ENCODE measurements at regions not wholly inside any gene's neighbourhood (a gene's known extent, or its start where the extent isn't known, plus 50 kb on each side); places are given as distances from the start of the nearest gene placed in this dataset.

DNA sequence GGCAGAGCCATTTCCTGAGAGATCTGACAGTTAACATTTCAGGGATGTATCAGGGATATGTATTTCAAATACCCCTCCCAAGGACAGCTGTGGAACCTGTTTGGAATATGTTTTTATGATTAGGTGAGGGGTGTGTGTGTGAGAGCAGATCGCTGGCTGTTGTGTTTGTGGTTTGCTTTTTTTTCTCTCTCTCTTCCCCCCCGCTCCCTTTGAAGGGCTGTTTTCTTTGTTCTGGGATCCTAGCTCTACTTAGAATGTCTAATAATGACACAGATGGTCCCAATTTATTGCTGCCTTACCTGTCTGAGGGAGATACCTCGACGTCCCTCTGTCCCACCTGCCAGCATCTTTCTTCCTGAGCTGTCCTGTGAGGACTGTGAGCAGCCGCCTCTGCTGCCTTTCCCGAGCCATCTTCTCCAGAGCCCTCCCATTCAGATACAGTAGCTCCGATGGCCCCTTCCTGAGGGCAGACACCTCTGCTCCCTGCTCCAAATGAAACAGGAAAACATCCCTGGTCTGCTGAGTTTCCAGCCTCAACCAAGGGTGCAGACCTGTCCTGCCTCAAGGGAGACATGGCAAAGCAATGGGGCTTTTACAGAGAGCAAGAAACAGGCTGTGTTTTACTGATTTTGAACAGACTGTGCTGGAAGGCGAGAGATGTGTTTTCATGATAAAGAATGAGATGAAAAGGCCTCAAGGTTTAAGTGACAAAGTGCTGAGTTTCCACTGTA lies 138.0 kb upstream of the TNR start:
- H3K36me3 ChIP-seq (replicated peaks; ENCODE audit: insufficient read depth, low read depth), result no peaks in the 10 kb centered on the region
- TF ChIP-seq, protein P1, sequence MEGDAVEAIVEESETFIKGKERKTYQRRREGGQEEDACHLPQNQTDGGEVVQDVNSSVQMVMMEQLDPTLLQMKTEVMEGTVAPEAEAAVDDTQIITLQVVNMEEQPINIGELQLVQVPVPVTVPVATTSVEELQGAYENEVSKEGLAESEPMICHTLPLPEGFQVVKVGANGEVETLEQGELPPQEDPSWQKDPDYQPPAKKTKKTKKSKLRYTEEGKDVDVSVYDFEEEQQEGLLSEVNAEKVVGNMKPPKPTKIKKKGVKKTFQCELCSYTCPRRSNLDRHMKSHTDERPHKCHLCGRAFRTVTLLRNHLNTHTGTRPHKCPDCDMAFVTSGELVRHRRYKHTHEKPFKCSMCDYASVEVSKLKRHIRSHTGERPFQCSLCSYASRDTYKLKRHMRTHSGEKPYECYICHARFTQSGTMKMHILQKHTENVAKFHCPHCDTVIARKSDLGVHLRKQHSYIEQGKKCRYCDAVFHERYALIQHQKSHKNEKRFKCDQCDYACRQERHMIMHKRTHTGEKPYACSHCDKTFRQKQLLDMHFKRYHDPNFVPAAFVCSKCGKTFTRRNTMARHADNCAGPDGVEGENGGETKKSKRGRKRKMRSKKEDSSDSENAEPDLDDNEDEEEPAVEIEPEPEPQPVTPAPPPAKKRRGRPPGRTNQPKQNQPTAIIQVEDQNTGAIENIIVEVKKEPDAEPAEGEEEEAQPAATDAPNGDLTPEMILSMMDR (IDR thresholded peaks at IDR 0.05; ENCODE audit: poor library complexity), result no peak
- TF ChIP-seq EZH2 (IDR thresholded peaks at IDR 0.05; ENCODE audit: borderline replicate concordance) (no peak), EZH2phosphoT487 (IDR thresholded peaks at IDR 0.05; ENCODE audit: low read depth, severe bottlenecking, unreplicated experiment) (no peak)
- H4K20me1 ChIP-seq (ENCODE audit: insufficient read depth, poor library complexity, severe bottlenecking), result no peaks in the 10 kb centered on the region
- H3K4me3 ChIP-seq, result no peak overlapping the region
- H3K27ac ChIP-seq, result no peak overlapping the region
- no peaks in the 10 kb centered on the region for H3K27me3 ChIP-seq
- no peaks in the 10 kb centered on the region for H3K9me2 ChIP-seq (replicated peaks; ENCODE audit: insufficient read depth)
- H3K9me3 ChIP-seq (ENCODE audit: low read depth), result no peaks in the 10 kb centered on the region
- no peak overlapping the region for H3K4me2 ChIP-seq
- H3K4me1 ChIP-seq (ENCODE audit: insufficient read depth), result no peaks in the 10 kb centered on the region
- H2AFZ ChIP-seq, result no peak overlapping the region
- DNase-seq (ENCODE audit: low spot score), result no peak
- no peaks in the 10 kb centered on the region for H3K79me2 ChIP-seq
- WGBS (ENCODE audit: low lambda C conversion rate, missing lambda C conversion rate), result 47% methylated on average over 8 of the region's 8 CpGs

- Histone ChIP-seq H3K27ac (peak overlapping the region; percentile 32), H3K9me2 (replicated peaks; ENCODE audit: insufficient read depth) (no peaks in the 10 kb centered on the region), H3K4me1 (ENCODE audit: insufficient read depth) (no peaks in the 10 kb centered on the region), H3K79me2 (no peaks in the 10 kb centered on the region), H3K4me2 (no peak overlapping the region), H2AFZ (no peak overlapping the region), H3K4me3 (no peak overlapping the region), H3K27me3 (no peaks in the 10 kb centered on the region), H3K36me3 (replicated peaks; ENCODE audit: insufficient read depth, low read depth) (no peaks in the 10 kb centered on the region), H3K9me3 (ENCODE audit: low read depth) (no peaks in the 10 kb centered on the region), H4K20me1 (ENCODE audit: insufficient read depth, poor library complexity, severe bottlenecking) (no peaks in the 10 kb centered on the region)
- 72% methylated on average over 8 of the region's 8 CpGs for WGBS (ENCODE audit: low lambda C conversion rate, missing lambda C conversion rate)
- peak; percentile 19 for DNase-seq (ENCODE audit: low spot score)
- TF ChIP-seq EZH2 (IDR thresholded peaks at IDR 0.05; ENCODE audit: borderline replicate concordance), result no peak
- no peak for TF ChIP-seq EZH2phosphoT487 (IDR thresholded peaks at IDR 0.05; ENCODE audit: low read depth, severe bottlenecking, unreplicated experiment)
- TF ChIP-seq, protein P1 (IDR thresholded peaks at IDR 0.05; ENCODE audit: poor library complexity), result no peak
Observed at GRCh38 chr1:175878775-175879174, 135.4 kb upstream of the TNR start.

DNA sequence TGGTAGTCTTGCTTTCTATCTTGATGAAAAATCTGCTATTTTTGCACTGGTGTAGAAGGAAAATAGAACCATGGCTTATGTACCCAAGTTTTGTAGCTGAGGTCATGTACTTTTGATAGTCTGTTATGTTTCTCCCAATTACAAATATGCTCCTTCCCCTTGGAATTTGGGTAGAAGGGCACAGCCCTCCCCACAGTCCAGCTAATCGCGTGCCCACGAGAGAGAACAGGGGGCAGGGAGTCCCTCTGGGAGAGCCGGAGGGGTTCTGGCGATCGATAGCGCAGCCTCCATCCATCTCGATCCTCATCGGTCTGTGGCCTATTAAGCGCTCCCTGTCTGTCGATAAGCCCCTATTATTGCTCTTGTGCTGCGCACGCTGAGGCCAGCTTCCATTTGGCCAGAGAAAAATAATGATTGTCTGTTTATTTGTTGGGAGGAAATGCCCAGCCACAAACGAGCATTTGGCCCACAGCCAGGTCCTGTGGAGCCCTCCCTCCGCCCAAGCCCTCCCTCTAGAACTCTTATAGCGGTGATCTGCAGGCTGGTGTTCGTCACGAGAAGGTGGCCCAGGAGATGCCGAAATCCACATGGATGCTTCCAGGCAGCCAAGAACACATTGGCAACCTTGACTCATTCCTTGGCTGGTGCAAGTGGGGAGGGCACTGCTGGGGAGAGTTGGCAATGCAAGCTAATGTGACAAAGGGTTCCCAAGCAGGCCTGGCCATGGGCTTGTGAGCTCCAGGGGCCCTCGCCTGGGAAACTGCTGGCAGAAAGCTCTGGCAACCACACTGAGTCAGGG lies 134.7 kb upstream of the TNR start:
- TF ChIP-seq EZH2 (IDR thresholded peaks at IDR 0.05; ENCODE audit: borderline replicate concordance), result no peak
- TF ChIP-seq, protein P1 (IDR thresholded peaks at IDR 0.05; ENCODE audit: poor library complexity), result no peak
- no peak for TF ChIP-seq EZH2phosphoT487 (IDR thresholded peaks at IDR 0.05; ENCODE audit: low read depth, severe bottlenecking, unreplicated experiment)
- WGBS (ENCODE audit: low lambda C conversion rate, missing lambda C conversion rate), result 85% methylated on average over 20 of the region's 20 CpGs
- DNase-seq (ENCODE audit: low spot score), result peak; percentile 23

More for the DNA sequence above, 134.7 kb upstream of the TNR start:
- Histone ChIP-seq H3K9me3 (ENCODE audit: low read depth) (no peaks in the 10 kb centered on the region), H3K36me3 (replicated peaks; ENCODE audit: insufficient read depth, low read depth) (no peaks in the 10 kb centered on the region), H3K4me3 (no peak overlapping the region), H3K4me1 (ENCODE audit: insufficient read depth) (no peaks in the 10 kb centered on the region), H3K79me2 (no peaks in the 10 kb centered on the region), H3K4me2 (no peak overlapping the region), H3K27me3 (no peaks in the 10 kb centered on the region), H2AFZ (no peak overlapping the region), H3K27ac (no peak overlapping the region), H4K20me1 (ENCODE audit: insufficient read depth, poor library complexity, severe bottlenecking) (no peaks in the 10 kb centered on the region), H3K9me2 (replicated peaks; ENCODE audit: insufficient read depth) (no peaks in the 10 kb centered on the region)

Measured in hepatocyte (in vitro differentiated cells).